HCT116 (cell line): ENCODE measurements at regions not wholly inside any gene's neighbourhood (a gene's known extent, or its start where the extent isn't known, plus 50 kb on each side); places are given as distances from the start of the nearest gene placed in this dataset.
"Not testable (repeated sequence)": the region's sequence is repeated elsewhere in the genome, so short reads cannot be mapped to it uniquely, and the experiment has no call there.

ENCODE experiments used
- ATAC-seq: fragments of 200-7000 bp; cut with Tn5 transposase; 2 replicates; pipeline ENCODE4 v1.9.1; 2020; ENCODE audit warnings: mild to moderate bottlenecking, moderate library complexity
- BruUV-seq: library from RNA; stranded (reverse); fragments of 400-500 nt; replicated peaks from 2 replicates; lab custom pipeline; 2021; lab: Mats Ljungman, UMichigan
- CTCF ChIA-PET: fragments of 300-600 bp; sonication (Branson Sonifier 250); formaldehyde crosslinking; loops from one replicate; lab custom pipeline; 2021; ENCODE audit warnings: antibody characterized with exemption; lab: Charles Lee
- POLR2A ChIA-PET: fragments of 300-600, 350-600 bp; sonication (Branson Sonifier 250); formaldehyde crosslinking; loops from one replicate; lab custom pipeline; 2021; ENCODE audit warnings: antibody characterized with exemption; lab: Charles Lee
- RAD21 ChIA-PET, 2 experiments: fragments of 300-600 bp; sonication (Branson Sonifier 250); formaldehyde crosslinking; loops; one replicate each; lab custom pipeline; 2023; ENCODE audit warnings: low total read pairs in 2 of 2; ENCODE audit not compliant: uncharacterized antibody in 2 of 2, unreplicated experiment in 2 of 2, low non-redundant PET in 1 of 2; lab: Charles Lee
- DNase-seq: peaks from one replicate; pipeline ENCODE4 v3.0.0-alpha.2; 2010; ENCODE audit warnings: low read depth, low spot score
- H2AFZ ChIP-seq: fragments of 200-600 bp; shearing (Covaris generic), sonication (generic); 2 replicates; pipeline ENCODE4 v1.6.1; 2017; ENCODE audit warnings: low read depth, mixed run types, mixed read lengths, antibody characterized with exemption, low read length; ENCODE audit not compliant: poor library complexity, severe bottlenecking
- H3K27ac ChIP-seq: 2 replicates; pipeline ENCODE4 v1.5.1; 2012; ENCODE audit warnings: low read depth, low read length
- H3K27me3 ChIP-seq: fragments of 200-600 bp; sonication (generic); 2 replicates; pipeline ENCODE4 v1.6.1; 2016; ENCODE audit warnings: mixed run types, low read length, mixed read lengths; ENCODE audit not compliant: insufficient read depth
- H3K36me3 ChIP-seq, 2 experiments: fragments of 200-500 bp in 1 of 2; fragments of 200-600 bp in 1 of 2; sonication (Bioruptor generic) in 1 of 2; sonication (generic) in 1 of 2; 2 replicates each; pipeline versions ENCODE4 v1.5.1 to v1.6.1; 2014 to 2016; ENCODE audit warnings: low read length in 2 of 2, inconsistent platforms in 1 of 2, mixed read lengths in 1 of 2, mixed run types in 1 of 2; ENCODE audit not compliant: insufficient read depth in 2 of 2, control insufficient read depth in 1 of 2
- H3K4me1 ChIP-seq, 2 experiments: fragments of 200-600 bp in 1 of 2; sonication (generic) in 1 of 2; 2 replicates each; pipeline versions ENCODE4 v1.5.1 to v1.6.1; 2012 to 2017; ENCODE audit warnings: low read length in 2 of 2, inconsistent platforms in 1 of 2, mild to moderate bottlenecking in 1 of 2, mixed read lengths in 1 of 2, mixed run types in 1 of 2, moderate library complexity in 1 of 2; ENCODE audit not compliant: insufficient read depth in 2 of 2, control insufficient read depth in 1 of 2
- H3K4me2 ChIP-seq: fragments of 200-600 bp; sonication (generic); 2 replicates; pipeline ENCODE4 v1.6.1; 2017; ENCODE audit warnings: mixed run types, low read length, mixed read lengths
- H3K4me3 ChIP-seq, 2 experiments: fragments of 200-600 bp in 1 of 2; sonication (generic) in 1 of 2; replicated peaks in 1 of 2; 2 replicates each; pipeline ENCODE4 v1.5.1; 2011 to 2016; ENCODE audit warnings: low read length in 2 of 2, control low read depth in 1 of 2, low read depth in 1 of 2, mild to moderate bottlenecking in 1 of 2, mixed read lengths in 1 of 2, mixed run types in 1 of 2
- H3K79me2 ChIP-seq: fragments of 200-600 bp; sonication (generic); 2 replicates; pipeline ENCODE4 v1.6.1; 2017; ENCODE audit warnings: mild to moderate bottlenecking, mixed run types, low read length, moderate library complexity, mixed read lengths; ENCODE audit not compliant: insufficient read depth
- H3K9ac ChIP-seq: fragments of 200-600 bp; sonication (generic); 2 replicates; pipeline ENCODE4 v1.6.1; 2016; ENCODE audit warnings: low read length, mixed read lengths
- H3K9me2 ChIP-seq: fragments of 200-600 bp; sonication (generic), shearing (Covaris generic); 2 replicates; pipeline ENCODE4 v1.6.1; 2017; ENCODE audit warnings: mixed run types, mild to moderate bottlenecking, moderate library complexity; ENCODE audit not compliant: insufficient read depth
- H3K9me3 ChIP-seq, 2 experiments: fragments of 200-500 bp in 1 of 2; fragments of 200-600 bp in 1 of 2; sonication (Bioruptor generic) in 1 of 2; sonication (generic) in 1 of 2; 2 replicates each; pipeline ENCODE4 v1.6.1; 2014 to 2017; ENCODE audit warnings: low read length in 2 of 2, mixed read lengths in 2 of 2, inconsistent platforms in 1 of 2, low read depth in 1 of 2, mild to moderate bottlenecking in 1 of 2, mixed run types in 1 of 2, moderate library complexity in 1 of 2; ENCODE audit not compliant: control insufficient read depth in 1 of 2, insufficient read depth in 1 of 2
- H4K20me1 ChIP-seq: fragments of 200-600 bp; sonication (generic), shearing (Covaris generic); 2 replicates; pipeline ENCODE4 v1.6.1; 2017; ENCODE audit warnings: mixed run types, mild to moderate bottlenecking, moderate library complexity; ENCODE audit not compliant: insufficient read depth
- CEBPB ChIP-seq: IDR thresholded peaks from 2 replicates; pipeline ENCODE4 v1.6.1; 2012; ENCODE audit warnings: low read depth
- EGR1 ChIP-seq: IDR thresholded peaks from 2 replicates; pipeline ENCODE4 v1.6.1; 2012; ENCODE audit warnings: low read depth
- ELF1 ChIP-seq: IDR thresholded peaks from 2 replicates; pipeline ENCODE4 v1.6.1; 2012; ENCODE audit warnings: low read depth, borderline replicate concordance
- EZH2 ChIP-seq: fragments of 200-600 bp; sonication (generic); IDR thresholded peaks from 2 replicates; pipeline ENCODE4 v1.6.1; 2017; ENCODE audit warnings: antibody characterized with exemption, mixed run types
- POLR2A ChIP-seq: IDR thresholded peaks from 2 replicates; pipeline ENCODE4 v1.7.0; 2011; ENCODE audit warnings: borderline replicate concordance; ENCODE audit not compliant: insufficient read depth, insufficient read length; ENCODE audit errors: extremely low read depth
- POLR2AphosphoS5 ChIP-seq: IDR thresholded peaks from 2 replicates; pipeline ENCODE4 v1.6.1; 2011; ENCODE audit warnings: mild to moderate bottlenecking, low read depth, low read length, moderate library complexity
- RAD21 ChIP-seq: IDR thresholded peaks from 2 replicates; pipeline ENCODE4 v1.6.1; 2012; ENCODE audit warnings: low read depth, mild to moderate bottlenecking
- SIN3A ChIP-seq: IDR thresholded peaks from 2 replicates; pipeline ENCODE4 v1.6.1; 2012; ENCODE audit warnings: low read depth
- SP1 ChIP-seq: IDR thresholded peaks from 2 replicates; pipeline ENCODE4 v1.6.1; 2012; ENCODE audit warnings: low read depth
- SRF ChIP-seq: IDR thresholded peaks from 2 replicates; pipeline ENCODE4 v1.6.1; 2012; ENCODE audit warnings: low read depth
- YY1 ChIP-seq: IDR thresholded peaks from 2 replicates; pipeline ENCODE4 v1.6.1; 2011; ENCODE audit warnings: low read length, low read depth, moderate library complexity, mild to moderate bottlenecking; ENCODE audit not compliant: insufficient replicate concordance; ENCODE audit errors: extremely low read depth
- intact Hi-C: fragments of 100-400 bp; cut with micrococcal nuclease; formaldehyde crosslinking; loops from 2 replicates; pipeline ENCODE4 v1.10.0; 2022
- TF ChIP-seq, protein P1 (sequence below): IDR thresholded peaks from 2 replicates; pipeline ENCODE4 v1.6.1; 2012
- TF ChIP-seq, protein P2 (sequence below): IDR thresholded peaks from 2 replicates; pipeline ENCODE4 v1.6.1; 2011; ENCODE audit warnings: mild to moderate bottlenecking, low read length, moderate library complexity; ENCODE audit not compliant: insufficient replicate concordance; ENCODE audit errors: extremely low read depth
- TF ChIP-seq, protein P3 (sequence below): IDR thresholded peaks from 2 replicates; pipeline ENCODE4 v1.6.1; 2012

DNA sequence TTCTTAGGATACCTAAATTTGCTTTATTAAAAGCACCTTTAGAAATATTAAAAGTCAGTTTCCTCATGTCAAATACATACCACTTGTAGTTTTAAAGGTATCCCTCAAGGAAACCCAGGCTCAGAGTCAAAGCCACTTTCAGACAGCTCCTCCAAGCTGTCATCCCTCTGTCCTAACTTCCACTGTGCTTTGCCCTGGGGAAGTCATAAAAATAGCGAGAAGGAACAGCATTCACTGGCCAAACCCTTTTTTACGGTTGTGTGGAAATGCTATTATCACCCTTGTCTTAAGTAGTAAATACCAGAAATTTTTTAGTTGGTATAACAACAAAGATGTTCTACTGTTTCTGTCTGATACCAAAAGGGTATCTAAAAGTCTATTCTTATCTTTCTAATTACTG lies 680.5 kb downstream of the ZEB2 start:
- Histone ChIP-seq H3K79me2 (no peaks in the 10 kb centered on the region), H3K4me3 (no peak overlapping the region), H3K4me1 (no peaks in the 10 kb centered on the region), H2AFZ (no peak overlapping the region), H3K27ac (no peak overlapping the region), H3K27me3 (no peaks in the 10 kb centered on the region), H3K9me2 (no peaks in the 10 kb centered on the region)
- ATAC-seq, result no peak
- CTCF ChIA-PET, result no interaction called here
- TF ChIP-seq EGR1, result no peak
- TF ChIP-seq, protein P1, sequence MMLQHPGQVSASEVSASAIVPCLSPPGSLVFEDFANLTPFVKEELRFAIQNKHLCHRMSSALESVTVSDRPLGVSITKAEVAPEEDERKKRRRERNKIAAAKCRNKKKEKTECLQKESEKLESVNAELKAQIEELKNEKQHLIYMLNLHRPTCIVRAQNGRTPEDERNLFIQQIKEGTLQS, result no peak
- no peak for TF ChIP-seq YY1
- TF ChIP-seq POLR2A, result no peak
- TF ChIP-seq RAD21, result no peak
- TF ChIP-seq POLR2AphosphoS5, result no peak
- TF ChIP-seq, protein P2, sequence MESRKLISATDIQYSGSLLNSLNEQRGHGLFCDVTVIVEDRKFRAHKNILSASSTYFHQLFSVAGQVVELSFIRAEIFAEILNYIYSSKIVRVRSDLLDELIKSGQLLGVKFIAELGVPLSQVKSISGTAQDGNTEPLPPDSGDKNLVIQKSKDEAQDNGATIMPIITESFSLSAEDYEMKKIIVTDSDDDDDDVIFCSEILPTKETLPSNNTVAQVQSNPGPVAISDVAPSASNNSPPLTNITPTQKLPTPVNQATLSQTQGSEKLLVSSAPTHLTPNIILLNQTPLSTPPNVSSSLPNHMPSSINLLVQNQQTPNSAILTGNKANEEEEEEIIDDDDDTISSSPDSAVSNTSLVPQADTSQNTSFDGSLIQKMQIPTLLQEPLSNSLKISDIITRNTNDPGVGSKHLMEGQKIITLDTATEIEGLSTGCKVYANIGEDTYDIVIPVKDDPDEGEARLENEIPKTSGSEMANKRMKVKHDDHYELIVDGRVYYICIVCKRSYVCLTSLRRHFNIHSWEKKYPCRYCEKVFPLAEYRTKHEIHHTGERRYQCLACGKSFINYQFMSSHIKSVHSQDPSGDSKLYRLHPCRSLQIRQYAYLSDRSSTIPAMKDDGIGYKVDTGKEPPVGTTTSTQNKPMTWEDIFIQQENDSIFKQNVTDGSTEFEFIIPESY, result no peak
- no peak for TF ChIP-seq SRF
- TF ChIP-seq, protein P3, sequence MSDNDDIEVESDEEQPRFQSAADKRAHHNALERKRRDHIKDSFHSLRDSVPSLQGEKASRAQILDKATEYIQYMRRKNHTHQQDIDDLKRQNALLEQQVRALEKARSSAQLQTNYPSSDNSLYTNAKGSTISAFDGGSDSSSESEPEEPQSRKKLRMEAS, result no peak
- TF ChIP-seq CEBPB, result no peak
- no peak for TF ChIP-seq ELF1
- no peak for TF ChIP-seq SP1
- no peak for TF ChIP-seq SIN3A
- no peak for TF ChIP-seq EZH2
- TF ChIP-seq, all 23 proteins: peak for 0
- RAD21 ChIA-PET, result no interaction called here
- BruUV-seq, result no TSS peak
- intact Hi-C loops, result no loop called here
- H4K20me1 ChIP-seq, result no peaks in the 10 kb centered on the region
- no peaks in the 10 kb centered on the region for H3K9me3 ChIP-seq
- no peak overlapping the region for H3K9ac ChIP-seq
- POLR2A ChIA-PET, result no interaction called here
- H3K4me2 ChIP-seq, result no peak overlapping the region
- no peaks in the 10 kb centered on the region for H3K36me3 ChIP-seq
- no peak for DNase-seq

DNA sequence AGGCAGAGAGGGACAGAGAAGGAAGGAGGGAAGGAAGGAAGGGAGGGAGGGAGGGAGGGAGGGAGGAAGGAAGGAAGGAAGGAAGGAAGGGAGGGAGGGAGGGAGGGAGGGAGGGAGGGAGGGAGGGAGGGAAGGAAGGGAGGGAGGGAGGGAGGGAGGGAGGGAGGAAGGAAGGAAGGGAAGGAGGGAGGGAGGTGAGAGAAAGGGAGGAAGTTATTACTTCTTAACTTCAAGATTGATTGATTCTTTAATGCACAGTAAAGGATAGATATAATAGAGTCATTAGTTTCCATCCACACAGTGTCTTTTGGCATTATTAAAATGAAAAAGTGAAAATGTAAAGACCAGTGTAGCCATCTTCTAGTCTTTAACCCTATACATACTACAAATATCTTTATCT lies 682.9 kb downstream of the ZEB2 start:
- H3K9me3 ChIP-seq, H3K27ac ChIP-seq, POLR2A ChIA-PET, CTCF ChIA-PET, H3K4me1 ChIP-seq, intact Hi-C loops, H3K36me3 ChIP-seq, ATAC-seq, DNase-seq, RAD21 ChIA-PET, H4K20me1 ChIP-seq, H3K9me2 ChIP-seq, H3K9ac ChIP-seq, H2AFZ ChIP-seq, BruUV-seq, H3K79me2 ChIP-seq, H3K4me2 ChIP-seq, H3K4me3 ChIP-seq, H3K27me3 ChIP-seq: not testable (repeated sequence)
